ENCODE measurements at regions not wholly inside any gene's neighbourhood (a gene's known extent, or its start where the extent isn't known, plus 50 kb on each side); places are given as distances from the start of the nearest gene placed in this dataset.

DNA sequence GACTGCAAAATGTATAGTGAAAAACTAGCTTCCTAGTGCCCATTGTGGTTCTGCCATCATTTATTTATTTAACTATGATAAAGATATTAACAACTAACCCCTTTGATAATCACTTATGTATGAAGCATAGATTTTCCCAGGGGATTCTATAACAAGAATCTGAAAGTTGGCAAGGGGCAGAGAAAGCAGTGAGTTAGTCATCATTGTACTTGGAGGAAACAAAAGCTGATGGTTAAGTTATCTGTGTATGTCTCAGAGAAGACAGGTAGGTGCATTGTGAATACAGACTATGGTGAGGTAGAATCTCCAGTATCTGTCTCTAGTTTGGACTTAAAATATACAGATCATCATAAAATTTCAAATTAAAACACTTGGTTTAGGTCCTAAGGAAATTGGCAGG lies 2159.1 kb upstream of the CELF4 start:
- DNase-seq (ENCODE audit: low read depth), result peak; percentile 52
- TF ChIP-seq, protein P1, sequence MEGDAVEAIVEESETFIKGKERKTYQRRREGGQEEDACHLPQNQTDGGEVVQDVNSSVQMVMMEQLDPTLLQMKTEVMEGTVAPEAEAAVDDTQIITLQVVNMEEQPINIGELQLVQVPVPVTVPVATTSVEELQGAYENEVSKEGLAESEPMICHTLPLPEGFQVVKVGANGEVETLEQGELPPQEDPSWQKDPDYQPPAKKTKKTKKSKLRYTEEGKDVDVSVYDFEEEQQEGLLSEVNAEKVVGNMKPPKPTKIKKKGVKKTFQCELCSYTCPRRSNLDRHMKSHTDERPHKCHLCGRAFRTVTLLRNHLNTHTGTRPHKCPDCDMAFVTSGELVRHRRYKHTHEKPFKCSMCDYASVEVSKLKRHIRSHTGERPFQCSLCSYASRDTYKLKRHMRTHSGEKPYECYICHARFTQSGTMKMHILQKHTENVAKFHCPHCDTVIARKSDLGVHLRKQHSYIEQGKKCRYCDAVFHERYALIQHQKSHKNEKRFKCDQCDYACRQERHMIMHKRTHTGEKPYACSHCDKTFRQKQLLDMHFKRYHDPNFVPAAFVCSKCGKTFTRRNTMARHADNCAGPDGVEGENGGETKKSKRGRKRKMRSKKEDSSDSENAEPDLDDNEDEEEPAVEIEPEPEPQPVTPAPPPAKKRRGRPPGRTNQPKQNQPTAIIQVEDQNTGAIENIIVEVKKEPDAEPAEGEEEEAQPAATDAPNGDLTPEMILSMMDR (conservative IDR thresholded peaks at IDR 0.05; ENCODE audit: control insufficient read depth, insufficient read depth, low read depth, low read length), result no peak
- no peak overlapping the region for H3K4me3 ChIP-seq (ENCODE audit: control insufficient read depth, low read depth, low read length)

DNA sequence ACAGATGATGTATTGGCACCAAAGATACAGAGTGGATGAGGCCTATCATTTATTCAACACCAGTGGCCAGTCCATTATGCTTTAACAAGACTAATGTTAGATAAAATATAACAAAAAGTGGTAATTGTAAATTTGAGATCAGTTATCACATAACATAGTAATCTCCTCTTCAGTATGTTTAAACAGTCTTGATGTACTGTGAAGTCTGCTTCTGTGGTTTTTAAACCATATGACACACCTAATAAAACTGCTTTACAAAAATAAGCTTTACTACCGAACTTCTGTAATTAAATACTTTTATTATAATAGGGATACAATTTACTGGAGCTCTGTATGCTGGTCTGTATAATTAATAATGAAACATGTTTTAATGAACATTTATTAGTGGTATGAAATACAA lies 2156.1 kb upstream of the CELF4 start:
- DNase-seq (ENCODE audit: low read depth), result peak; percentile 11
- TF ChIP-seq, protein P1 (conservative IDR thresholded peaks at IDR 0.05; ENCODE audit: control insufficient read depth, insufficient read depth, low read depth, low read length), result no peak
- no peak overlapping the region for H3K4me3 ChIP-seq (ENCODE audit: control insufficient read depth, low read depth, low read length)

DNA sequence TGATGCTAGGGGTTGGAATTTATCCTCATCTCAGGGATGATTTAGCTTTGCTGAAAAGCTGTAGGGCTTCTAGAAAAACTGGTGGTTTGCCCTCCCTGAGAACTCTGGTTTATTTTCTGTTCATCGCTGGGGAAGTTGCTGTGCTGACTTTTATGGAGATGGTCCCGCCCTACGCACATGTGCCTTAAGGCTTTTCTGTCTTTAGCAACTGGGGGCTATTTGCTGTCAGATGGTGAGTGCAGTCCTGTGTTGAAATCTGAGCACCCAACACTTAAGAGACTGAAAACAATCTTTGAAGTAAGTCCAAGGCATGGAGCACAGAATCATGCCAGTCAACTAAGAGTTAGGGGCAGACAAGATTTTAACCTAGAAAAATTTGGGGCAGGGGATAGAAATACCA lies 2148.4 kb upstream of the CELF4 start:
- no peak for DNase-seq (ENCODE audit: low read depth)
- H3K4me3 ChIP-seq (ENCODE audit: control insufficient read depth, low read depth, low read length), result no peak overlapping the region
- TF ChIP-seq, protein P1 (conservative IDR thresholded peaks at IDR 0.05; ENCODE audit: control insufficient read depth, insufficient read depth, low read depth, low read length), result no peak

DNA sequence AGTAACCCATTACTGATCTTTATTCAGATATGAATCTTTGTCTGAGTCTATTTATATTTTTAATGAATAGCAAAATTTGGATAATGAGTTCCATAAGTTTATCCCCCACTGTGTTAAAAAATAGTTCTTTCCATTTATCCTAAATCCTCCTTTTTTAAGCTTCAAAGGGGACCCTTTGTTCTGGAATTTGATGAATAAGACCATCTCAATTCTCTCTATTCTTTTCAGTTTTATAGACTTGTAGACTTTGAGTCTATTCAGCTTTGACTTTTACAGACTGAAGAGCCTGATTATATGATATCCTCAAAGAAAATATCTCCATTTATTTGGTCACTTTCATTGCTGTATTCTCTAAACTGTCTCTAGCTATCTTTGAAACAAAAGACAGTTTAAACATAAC lies 2146.1 kb upstream of the CELF4 start:
- no peak for DNase-seq (ENCODE audit: low read depth)
- TF ChIP-seq, protein P1 (conservative IDR thresholded peaks at IDR 0.05; ENCODE audit: control insufficient read depth, insufficient read depth, low read depth, low read length), result no peak
- H3K4me3 ChIP-seq (ENCODE audit: control insufficient read depth, low read depth, low read length), result no peak overlapping the region

DNA sequence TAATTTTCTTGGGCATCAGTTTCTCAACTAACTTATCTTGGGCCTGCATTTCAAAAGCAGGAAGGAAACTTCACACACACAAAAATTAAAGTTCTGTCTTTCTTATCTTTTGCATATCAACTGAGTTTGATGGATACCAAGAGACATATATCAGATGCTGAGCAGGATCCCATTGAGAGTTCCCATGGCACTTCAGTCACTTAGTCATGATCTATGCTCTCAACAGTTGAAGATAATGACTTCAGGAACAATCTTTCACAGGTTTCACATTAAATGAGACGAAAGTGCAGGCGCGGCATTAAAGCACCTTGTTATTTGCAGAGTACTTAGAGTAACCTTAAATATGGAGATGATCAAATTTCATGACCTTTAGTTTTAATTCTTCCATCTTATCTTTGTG lies 2139.8 kb upstream of the CELF4 start:
- H3K4me3 ChIP-seq (ENCODE audit: control insufficient read depth, low read depth, low read length), result no peak overlapping the region
- no peak for DNase-seq (ENCODE audit: low read depth)
- TF ChIP-seq, protein P1 (conservative IDR thresholded peaks at IDR 0.05; ENCODE audit: control insufficient read depth, insufficient read depth, low read depth, low read length), result no peak

DNA sequence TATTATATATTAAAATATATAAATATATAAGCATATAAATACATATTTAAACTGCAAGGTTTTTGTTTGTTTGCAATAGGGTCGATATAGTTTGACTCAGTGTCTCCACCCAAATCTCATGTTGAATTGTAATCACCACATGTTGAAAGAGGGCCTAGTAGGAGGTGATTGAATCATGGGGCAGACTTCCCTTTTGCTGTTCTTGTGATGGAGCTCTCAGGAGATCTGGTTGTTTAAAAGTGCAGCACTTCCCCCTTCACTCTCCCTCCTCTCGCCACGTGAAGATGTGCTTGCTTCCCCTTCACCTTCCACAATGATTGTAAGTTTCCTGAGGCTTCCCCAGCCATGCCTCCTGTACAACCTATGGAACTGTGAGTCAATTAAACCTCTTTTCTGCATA lies 2137.3 kb upstream of the CELF4 start:
- no peak for DNase-seq (ENCODE audit: low read depth)
- TF ChIP-seq, protein P1 (conservative IDR thresholded peaks at IDR 0.05; ENCODE audit: control insufficient read depth, insufficient read depth, low read depth, low read length), result no peak

DNA sequence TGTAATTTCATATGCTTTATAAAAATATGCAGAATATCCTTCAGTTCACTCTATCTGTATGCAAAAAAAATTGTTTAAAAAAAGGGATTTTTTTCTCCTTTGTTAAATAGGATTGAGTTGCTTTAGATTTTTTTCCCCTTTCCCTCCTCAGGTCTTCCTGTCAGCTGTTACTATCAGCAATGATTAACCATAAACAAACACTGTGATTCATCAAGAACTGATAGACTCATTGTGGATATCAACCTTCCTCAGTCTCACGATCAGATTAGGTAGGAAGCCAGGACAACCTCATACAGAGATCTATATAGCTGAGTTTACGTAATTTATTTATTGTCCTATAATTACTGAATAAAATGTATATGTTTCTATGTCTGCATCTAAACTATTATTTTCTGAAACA lies 2136.2 kb upstream of the CELF4 start:
- DNase-seq (ENCODE audit: low read depth), result peak; percentile 25
- H3K4me3 ChIP-seq (ENCODE audit: control insufficient read depth, low read depth, low read length), result no peak overlapping the region
- TF ChIP-seq, protein P1 (conservative IDR thresholded peaks at IDR 0.05; ENCODE audit: control insufficient read depth, insufficient read depth, low read depth, low read length), result no peak

More for the DNA sequence above, 2137.3 kb upstream of the CELF4 start:
- no peak overlapping the region for H3K4me3 ChIP-seq (ENCODE audit: control insufficient read depth, low read depth, low read length)

Data from fibroblast of mammary gland (primary cell).